ENCODE measurements at regions not wholly inside any gene's neighbourhood (a gene's known extent, or its start where the extent isn't known, plus 50 kb on each side); places are given as distances from the start of the nearest gene placed in this dataset.
"Not testable (repeated sequence)": the region's sequence is repeated elsewhere in the genome, so short reads cannot be mapped to it uniquely, and the experiment has no call there.

DNA sequence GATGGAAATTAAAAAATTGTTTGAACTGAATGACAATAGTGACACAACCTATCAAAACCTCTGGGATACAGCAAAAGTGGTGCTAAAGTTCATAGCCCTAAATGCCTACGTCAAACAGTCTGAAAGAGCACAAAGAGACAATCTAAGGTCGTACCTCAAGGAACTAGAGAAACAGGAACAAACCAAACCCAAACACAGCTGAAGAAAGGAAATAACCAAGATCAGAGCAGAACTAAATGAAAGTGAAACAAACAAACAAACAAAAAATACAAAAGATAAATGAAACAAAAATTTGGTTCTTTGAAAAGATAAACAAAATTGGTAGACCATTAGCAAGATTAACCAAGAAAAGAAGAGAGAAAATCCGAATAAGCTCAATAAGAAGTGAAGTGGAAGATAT, 79.7 kb downstream of the EXTL2 start:
- H3K27ac ChIP-seq (ENCODE audit: insufficient read depth, low read depth, low read length); H2AFZ ChIP-seq (ENCODE audit: low read depth, low read length); intact Hi-C loops (cut with micrococcal nuclease); CTCF ChIA-PET; H3K36me3 ChIP-seq (ENCODE audit: control insufficient read depth in 2 of 2, extremely low read depth in 1 of 2, insufficient read depth in 2 of 2, low read length in 2 of 2); H3K4me2 ChIP-seq (ENCODE audit: insufficient read depth, low read length); H3K27me3 ChIP-seq (ENCODE audit: control insufficient read depth in 2 of 2, insufficient read depth in 2 of 2, low read length in 2 of 2); H3K9me1 ChIP-seq (replicated peaks; ENCODE audit: control insufficient read depth, extremely low read depth, insufficient read depth, low read length); H3K9me3 ChIP-seq (replicated peaks; ENCODE audit: control insufficient read depth, insufficient read depth, low read length); dilution Hi-C loops (cut with MboI; ENCODE audit: extremely low pct_ligation_motif_present, low sequenced_read_pairs); H4K20me1 ChIP-seq (replicated peaks; ENCODE audit: control insufficient read depth, extremely low read depth, insufficient read depth, low read length); H3K4me1 ChIP-seq (ENCODE audit: control insufficient read depth, extremely low read depth, insufficient read depth, low read length); FAIRE-seq; H3K79me2 ChIP-seq (ENCODE audit: control insufficient read depth, insufficient read depth, low read length); H3K4me3 ChIP-seq (replicated peaks in 1 of 3; ENCODE audit: insufficient read depth in 1 of 3, low read depth in 1 of 3, low read length in 3 of 3); DNase-seq (ENCODE audit: low read depth, low spot score); H3K9ac ChIP-seq (replicated peaks; ENCODE audit: extremely low read depth, insufficient read depth, low read length); POLR2A ChIA-PET; BruUV-seq (replicated peaks): not testable (repeated sequence)

DNA sequence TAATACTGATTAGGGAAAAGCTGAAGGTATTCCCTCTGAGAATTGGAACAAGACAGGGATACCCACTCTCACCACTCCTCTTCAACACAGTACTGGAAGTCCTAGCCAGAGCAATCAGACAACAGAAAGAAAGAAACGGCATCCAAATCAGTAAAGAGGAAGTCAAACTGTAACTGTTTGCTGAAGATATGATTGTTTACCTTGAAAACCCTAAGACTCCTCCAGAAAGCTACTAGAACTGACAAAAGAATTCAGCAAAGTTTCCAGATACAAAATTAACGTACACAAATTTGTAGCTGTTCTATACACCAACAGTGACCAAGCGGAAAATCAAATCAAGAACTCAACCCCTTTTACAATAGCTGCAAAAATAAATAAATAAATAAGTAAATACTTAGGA, 78.6 kb downstream of the EXTL2 start:
- Histone ChIP-seq H3K4me3 (replicated peaks in 1 of 3; ENCODE audit: insufficient read depth in 1 of 3, low read depth in 1 of 3, low read length in 3 of 3) (no peak overlapping the region), H3K9me1 (replicated peaks; ENCODE audit: control insufficient read depth, extremely low read depth, insufficient read depth, low read length) (no peaks in the 10 kb centered on the region), H3K27ac (ENCODE audit: insufficient read depth, low read depth, low read length) (no peak overlapping the region), H4K20me1 (replicated peaks; ENCODE audit: control insufficient read depth, extremely low read depth, insufficient read depth, low read length) (no peaks in the 10 kb centered on the region), H2AFZ (ENCODE audit: low read depth, low read length) (peak overlapping the region; percentile 42), H3K79me2 (ENCODE audit: control insufficient read depth, insufficient read depth, low read length) (no peaks in the 10 kb centered on the region), H3K9me3 (replicated peaks; ENCODE audit: control insufficient read depth, insufficient read depth, low read length) (no peaks in the 10 kb centered on the region), H3K4me1 (ENCODE audit: control insufficient read depth, extremely low read depth, insufficient read depth, low read length) (no peaks in the 10 kb centered on the region), H3K4me2 (ENCODE audit: insufficient read depth, low read length) (no peak overlapping the region), H3K36me3 (ENCODE audit: control insufficient read depth in 2 of 2, extremely low read depth in 1 of 2, insufficient read depth in 2 of 2, low read length in 2 of 2) (no peaks in the 10 kb centered on the region), H3K9ac (replicated peaks; ENCODE audit: extremely low read depth, insufficient read depth, low read length) (no peak overlapping the region), H3K27me3 (ENCODE audit: control insufficient read depth in 2 of 2, insufficient read depth in 2 of 2, low read length in 2 of 2) (no peaks in the 10 kb centered on the region)
- TF ChIP-seq POLR2AphosphoS5 (IDR thresholded peaks at IDR 0.05; ENCODE audit: insufficient read depth, low read depth, low read length), result no peak
- POLR2A ChIA-PET, result no interaction called here
- BruUV-seq (replicated peaks), result no TSS peak
- DNase-seq (ENCODE audit: low read depth, low spot score) (no peak), FAIRE-seq (peak; percentile 15)
- dilution Hi-C loops (cut with MboI; ENCODE audit: extremely low pct_ligation_motif_present, low sequenced_read_pairs) (no loop called here), intact Hi-C loops (cut with micrococcal nuclease) (no loop called here)
- CTCF ChIA-PET, result no interaction called here

- H2AFZ ChIP-seq (ENCODE audit: low read depth, low read length); dilution Hi-C loops (cut with MboI; ENCODE audit: extremely low pct_ligation_motif_present, low sequenced_read_pairs); POLR2A ChIA-PET; H3K27ac ChIP-seq (ENCODE audit: insufficient read depth, low read depth, low read length); H3K9me1 ChIP-seq (replicated peaks; ENCODE audit: control insufficient read depth, extremely low read depth, insufficient read depth, low read length); H3K4me2 ChIP-seq (ENCODE audit: insufficient read depth, low read length); H3K79me2 ChIP-seq (ENCODE audit: control insufficient read depth, insufficient read depth, low read length); DNase-seq (ENCODE audit: low read depth, low spot score); H3K4me3 ChIP-seq (replicated peaks in 1 of 3; ENCODE audit: insufficient read depth in 1 of 3, low read depth in 1 of 3, low read length in 3 of 3); FAIRE-seq; BruUV-seq (replicated peaks); intact Hi-C loops (cut with micrococcal nuclease); H3K27me3 ChIP-seq (ENCODE audit: control insufficient read depth in 2 of 2, insufficient read depth in 2 of 2, low read length in 2 of 2); H3K9ac ChIP-seq (replicated peaks; ENCODE audit: extremely low read depth, insufficient read depth, low read length); H3K4me1 ChIP-seq (ENCODE audit: control insufficient read depth, extremely low read depth, insufficient read depth, low read length); H3K9me3 ChIP-seq (replicated peaks; ENCODE audit: control insufficient read depth, insufficient read depth, low read length); H3K36me3 ChIP-seq (ENCODE audit: control insufficient read depth in 2 of 2, extremely low read depth in 1 of 2, insufficient read depth in 2 of 2, low read length in 2 of 2); H4K20me1 ChIP-seq (replicated peaks; ENCODE audit: control insufficient read depth, extremely low read depth, insufficient read depth, low read length): not testable (repeated sequence)
- CTCF ChIA-PET, result interaction anchor here (1.1 to 1.7 kb wide), 2 partner anchors 10 to 16 kb away, joined by 3 to 4 read pairs; no protein-coding TSS in a partner anchor
These were observed 74.4 kb downstream of the EXTL2 start for GRCh38 chr1:100820195-100820594.

GRCh38 chr1:100821919-100822318, 72.7 kb downstream of the EXTL2 start:
- H3K27ac ChIP-seq (ENCODE audit: insufficient read depth, low read depth, low read length); DNase-seq (ENCODE audit: low read depth, low spot score); H3K4me1 ChIP-seq (ENCODE audit: control insufficient read depth, extremely low read depth, insufficient read depth, low read length); H3K4me2 ChIP-seq (ENCODE audit: insufficient read depth, low read length); H3K9me1 ChIP-seq (replicated peaks; ENCODE audit: control insufficient read depth, extremely low read depth, insufficient read depth, low read length); H2AFZ ChIP-seq (ENCODE audit: low read depth, low read length); BruUV-seq (replicated peaks); H3K4me3 ChIP-seq (replicated peaks in 1 of 3; ENCODE audit: insufficient read depth in 1 of 3, low read depth in 1 of 3, low read length in 3 of 3); H4K20me1 ChIP-seq (replicated peaks; ENCODE audit: control insufficient read depth, extremely low read depth, insufficient read depth, low read length); H3K9ac ChIP-seq (replicated peaks; ENCODE audit: extremely low read depth, insufficient read depth, low read length); FAIRE-seq; CTCF ChIA-PET; H3K36me3 ChIP-seq (ENCODE audit: control insufficient read depth in 2 of 2, extremely low read depth in 1 of 2, insufficient read depth in 2 of 2, low read length in 2 of 2); H3K9me3 ChIP-seq (replicated peaks; ENCODE audit: control insufficient read depth, insufficient read depth, low read length); POLR2A ChIA-PET; H3K27me3 ChIP-seq (ENCODE audit: control insufficient read depth in 2 of 2, insufficient read depth in 2 of 2, low read length in 2 of 2); H3K79me2 ChIP-seq (ENCODE audit: control insufficient read depth, insufficient read depth, low read length); dilution Hi-C loops (cut with MboI; ENCODE audit: extremely low pct_ligation_motif_present, low sequenced_read_pairs); intact Hi-C loops (cut with micrococcal nuclease): not testable (repeated sequence)

All from endothelial cell of umbilical vein (primary cell).